Putamen (tissue), 1 donor: ENCODE measurements at regions not wholly inside any gene's neighbourhood (a gene's known extent, or its start where the extent isn't known, plus 50 kb on each side); places are given as distances from the start of the nearest gene placed in this dataset.

Source experiments
- DNase-seq: peaks from one replicate; pipeline ENCODE4 v3.0.0-alpha.2; 2016; ENCODE audit warnings: low spot score

GRCh38 chr20:20933142-20933958 is 172.8 kb downstream of the LINC00237 start:
- no peak for DNase-seq

GRCh38 chr20:20932156-20932555 is 174.0 kb downstream of the LINC00237 start:
- DNase-seq = no peak

- no peak for DNase-seq
Measured at GRCh38 chr20:20931632-20932031, 174.5 kb downstream of the LINC00237 start.

- DNase-seq = no peak
Measured at GRCh38 chr20:20931024-20931423, 175.1 kb downstream of the LINC00237 start.

- no peak for DNase-seq
Measured at GRCh38 chr20:20930500-20930899, 175.7 kb downstream of the LINC00237 start.

- no peak for DNase-seq
Measured at GRCh38 chr20:20929341-20929740, 176.8 kb downstream of the LINC00237 start.

- DNase-seq = no peak
Measured at GRCh38 chr20:20926222-20926905, 179.8 kb downstream of the LINC00237 start.

GRCh38 chr20:20920433-20920832 is 185.7 kb downstream of the LINC00237 start:
- DNase-seq = no peak

- no peak for DNase-seq
Measured at GRCh38 chr20:20915844-20916243, 190.3 kb downstream of the LINC00237 start.

- DNase-seq = no peak
Measured at GRCh38 chr20:20904501-20904831, 192.0 kb upstream of the RALGAPA2 start.

GRCh38 chr20:20903773-20904500 is 191.5 kb upstream of the RALGAPA2 start:
- DNase-seq = no peak

GRCh38 chr20:20897922-20898321 is 185.5 kb upstream of the RALGAPA2 start:
- DNase-seq = no peak

GRCh38 chr20:20897145-20897544 is 184.7 kb upstream of the RALGAPA2 start:
- DNase-seq = no peak

GRCh38 chr20:20896606-20897005 is 184.2 kb upstream of the RALGAPA2 start:
- DNase-seq = no peak

- no peak for DNase-seq
Measured at GRCh38 chr20:20895537-20895936, 183.1 kb upstream of the RALGAPA2 start.

- DNase-seq = no peak
Measured at GRCh38 chr20:20894753-20895152, 182.3 kb upstream of the RALGAPA2 start.

- no peak for DNase-seq
Measured at GRCh38 chr20:20894280-20894679, 181.8 kb upstream of the RALGAPA2 start.

- DNase-seq = no peak
Measured at GRCh38 chr20:20892328-20892727, 179.9 kb upstream of the RALGAPA2 start.

- no peak for DNase-seq
Measured at GRCh38 chr20:20890751-20891150, 178.3 kb upstream of the RALGAPA2 start.

GRCh38 chr20:20888936-20889335 is 176.5 kb upstream of the RALGAPA2 start:
- no peak for DNase-seq

GRCh38 chr20:20888266-20888656 is 175.8 kb upstream of the RALGAPA2 start:
- no peak for DNase-seq

GRCh38 chr20:20887593-20888265 is 175.3 kb upstream of the RALGAPA2 start:
- no peak for DNase-seq
